Stimulated activated CD4-positive, alpha-beta T cell treated with anti-CD3 and anti-CD28 coated beads, TNF-alpha, amount 100 ng/mL, for 1 hour (primary cell): ENCODE measurements at regions not wholly inside any gene's neighbourhood (a gene's known extent, or its start where the extent isn't known, plus 50 kb on each side); places are given as distances from the start of the nearest gene placed in this dataset.
A peak's percentile ranks its signal among the peaks of the same experiment; 100 is the strongest.

Experiments used
- DNase-seq, 3 donors: peaks; one replicate each; pipeline ENCODE4 v3.0.0-alpha.2; 2020; ENCODE audit warnings: low read depth in 3 of 3, low spot score in 1 of 3

DNA sequence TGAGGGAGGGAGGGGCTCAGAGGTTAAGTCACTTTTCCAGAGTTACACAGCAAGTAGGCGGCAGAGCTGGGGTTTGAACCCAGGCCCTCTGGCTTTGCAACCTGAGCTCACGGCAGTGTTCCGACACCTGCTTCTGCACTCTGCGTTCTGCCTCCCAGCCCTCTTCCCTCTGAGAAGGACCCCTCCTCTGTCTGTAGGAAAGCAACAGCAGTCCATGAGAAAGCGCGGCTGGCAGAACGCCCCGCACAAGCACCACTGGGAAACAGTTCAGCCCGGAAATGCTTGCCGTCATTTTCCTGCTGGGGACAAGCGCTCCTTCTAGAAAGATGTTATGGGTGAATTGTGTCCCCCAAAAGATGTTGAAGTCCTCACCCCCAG lies 241.1 kb downstream of the NPHP4 start:
- no peak for DNase-seq

DNA sequence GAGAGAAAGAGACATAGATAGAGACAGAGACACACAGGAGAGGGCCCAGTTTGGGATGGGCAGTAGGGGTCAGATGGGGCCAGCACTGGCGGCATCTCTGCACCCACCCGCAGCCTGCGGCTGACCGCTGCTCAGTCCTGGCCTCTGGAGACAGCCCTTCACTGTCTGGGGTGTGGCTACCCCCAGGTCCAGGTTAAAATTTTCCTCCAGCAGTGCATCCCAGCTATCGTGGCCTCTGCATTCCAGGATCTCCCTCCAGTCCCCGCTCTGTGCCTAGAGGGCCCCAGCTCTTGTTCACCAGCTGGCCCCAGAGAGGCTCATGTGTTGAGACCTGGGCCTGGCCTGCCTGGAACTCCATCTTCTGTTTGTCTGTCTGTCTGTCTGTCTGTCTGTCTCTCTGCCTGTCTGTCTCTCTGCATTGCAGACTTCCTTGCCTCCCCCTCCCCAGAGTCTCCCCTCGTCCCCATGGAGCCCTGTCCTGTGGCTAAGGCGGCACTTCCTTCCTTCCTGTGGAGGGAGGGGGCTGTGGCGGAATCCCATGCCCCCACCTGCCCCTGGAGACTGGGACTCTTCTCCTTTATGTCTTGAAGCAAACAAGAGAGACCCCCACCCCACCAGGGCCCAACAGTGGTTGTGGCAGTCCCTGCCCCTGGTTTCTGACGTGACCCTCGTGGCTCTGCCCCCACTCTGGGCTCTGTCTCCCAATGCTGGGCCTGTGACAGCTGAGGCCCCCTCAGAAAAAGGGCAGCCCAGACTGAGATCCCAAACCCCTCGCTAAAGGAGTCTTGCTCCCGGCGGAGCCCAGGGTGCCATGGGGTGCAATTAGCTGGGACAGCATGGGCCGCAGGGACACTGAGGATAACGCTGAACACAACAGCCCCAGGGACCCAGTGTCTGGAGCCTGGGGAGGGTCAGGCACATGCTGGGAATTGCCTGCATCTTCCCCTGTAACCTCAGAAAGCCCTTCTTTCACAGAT lies 241.8 kb downstream of the NPHP4 start:
- no peak for DNase-seq

DNA sequence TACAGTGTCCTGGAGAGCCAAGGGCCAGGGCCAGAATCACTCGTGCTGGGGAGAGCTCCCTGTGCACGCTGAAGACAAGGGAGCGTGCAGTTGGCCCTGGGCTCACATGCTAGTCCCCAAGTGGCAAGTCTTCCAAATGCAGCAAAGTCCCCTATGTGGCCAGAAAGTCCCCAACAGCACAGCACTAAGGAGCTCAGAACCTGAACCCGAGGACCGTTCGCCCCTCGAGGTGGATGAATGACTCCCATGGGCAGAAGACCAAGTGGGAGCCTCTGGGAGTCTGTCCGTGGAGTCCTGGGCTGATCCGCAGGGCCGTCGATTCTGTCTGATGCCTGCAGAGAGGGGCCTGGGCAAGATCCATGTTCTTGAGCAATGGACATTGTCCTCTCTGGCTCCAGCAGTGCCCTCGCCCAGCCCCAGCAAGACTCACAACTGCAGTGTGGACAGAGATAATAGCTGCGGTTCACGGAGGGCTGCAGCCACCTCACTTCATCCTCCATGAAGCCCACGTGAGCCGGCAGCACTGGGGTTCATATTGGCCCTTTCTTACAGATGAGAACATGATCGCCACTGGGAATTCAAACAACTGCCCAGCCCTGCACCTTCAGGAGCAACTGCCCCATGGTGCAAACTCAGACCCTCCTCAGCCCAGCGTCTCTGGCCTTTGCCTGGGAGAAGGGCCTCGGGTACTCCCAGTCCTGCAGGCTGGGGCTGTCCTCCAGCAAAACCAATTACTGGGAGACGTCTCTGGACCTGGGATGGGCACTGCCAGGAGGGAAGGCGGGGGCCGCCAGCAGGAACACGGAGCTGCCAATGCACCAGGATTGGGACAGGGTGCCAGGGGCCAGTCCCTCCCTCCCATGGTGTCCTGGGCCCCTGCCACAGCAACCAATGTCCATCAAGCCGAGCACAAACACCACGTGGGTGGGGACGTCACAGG lies 243.7 kb downstream of the NPHP4 start:
- DNase-seq = no peak

DNA sequence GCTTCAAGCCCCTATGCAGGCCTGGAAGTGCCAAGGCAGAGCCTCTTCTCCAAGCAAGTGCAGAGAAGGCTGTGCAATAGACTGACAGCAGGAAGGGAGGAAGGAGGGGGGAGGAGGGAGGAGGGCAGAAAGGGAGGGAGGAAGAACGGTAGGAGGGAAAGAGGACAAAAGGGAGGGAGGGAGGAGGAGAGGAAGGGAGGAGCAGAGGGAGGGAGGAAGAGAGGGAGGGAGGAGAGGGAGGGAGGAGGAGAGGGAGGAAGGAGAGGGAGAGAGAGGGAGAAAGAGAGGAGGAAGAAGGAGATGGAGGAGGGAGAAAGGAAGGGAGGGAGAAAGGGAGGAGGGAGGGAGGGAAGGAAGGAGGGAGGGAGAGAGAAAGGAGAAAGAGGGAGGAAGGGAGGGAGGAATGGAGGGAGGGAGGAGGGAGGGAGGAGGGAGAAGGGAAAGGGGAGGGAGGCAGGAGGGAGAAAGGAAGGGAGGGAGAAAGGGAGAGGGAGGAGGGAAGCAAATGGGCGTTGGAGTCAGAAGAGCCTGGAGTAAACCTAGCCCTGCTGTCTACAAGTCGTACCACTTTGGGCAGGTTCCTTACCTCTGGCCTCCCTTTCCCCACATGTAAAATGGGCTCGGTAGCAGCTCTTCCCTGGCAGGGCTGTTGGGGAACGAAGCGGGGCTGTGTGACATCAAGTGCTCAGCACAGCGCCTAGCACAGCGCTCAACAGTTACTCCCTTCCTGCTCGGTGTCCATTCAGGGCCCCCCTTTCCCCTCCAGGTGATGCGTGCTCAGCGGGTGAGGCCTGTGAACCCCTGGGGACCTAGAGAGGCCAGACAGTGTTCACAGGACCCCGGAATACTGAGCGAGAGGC lies 244.6 kb downstream of the NPHP4 start:
- no peak for DNase-seq

DNA sequence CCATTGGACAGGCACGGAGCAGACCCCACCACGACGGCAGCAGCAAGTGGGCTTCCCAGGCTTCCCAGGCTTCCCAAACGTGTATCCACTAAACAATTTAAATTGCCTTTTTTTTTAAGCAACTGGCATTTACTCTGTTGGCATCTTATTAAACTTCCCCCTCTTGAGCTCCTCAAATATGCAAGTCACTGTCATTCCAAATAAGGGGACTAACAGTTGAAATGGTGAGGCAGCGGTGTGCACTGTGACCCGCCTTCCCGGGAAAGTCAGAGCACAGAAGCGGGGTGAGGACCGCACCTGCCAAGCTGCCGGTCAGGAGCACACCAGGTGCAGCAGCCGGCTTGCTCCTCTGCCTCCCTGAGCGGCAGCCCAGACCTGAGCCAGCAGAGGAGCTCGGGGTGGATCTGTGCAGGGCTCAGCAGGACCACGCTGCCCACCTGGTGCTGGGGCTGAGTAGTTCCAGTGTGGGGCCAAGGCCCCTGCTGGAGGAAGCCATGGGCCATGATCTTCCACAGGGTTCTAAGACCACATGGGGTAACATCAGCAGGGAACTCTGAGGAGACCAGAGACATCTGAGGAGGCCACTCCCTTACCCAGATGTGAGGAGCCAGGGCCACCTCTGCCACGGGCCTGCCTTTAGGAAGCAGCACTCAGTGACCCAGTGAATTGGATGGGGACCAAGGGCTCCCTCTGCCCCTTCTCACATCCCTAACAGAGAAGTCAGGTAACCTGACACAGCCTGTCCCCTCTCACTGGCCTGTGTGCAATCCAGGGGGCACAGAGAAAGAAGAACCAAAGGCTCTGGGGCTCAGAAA lies 245.4 kb downstream of the NPHP4 start:
- no peak for DNase-seq

DNA sequence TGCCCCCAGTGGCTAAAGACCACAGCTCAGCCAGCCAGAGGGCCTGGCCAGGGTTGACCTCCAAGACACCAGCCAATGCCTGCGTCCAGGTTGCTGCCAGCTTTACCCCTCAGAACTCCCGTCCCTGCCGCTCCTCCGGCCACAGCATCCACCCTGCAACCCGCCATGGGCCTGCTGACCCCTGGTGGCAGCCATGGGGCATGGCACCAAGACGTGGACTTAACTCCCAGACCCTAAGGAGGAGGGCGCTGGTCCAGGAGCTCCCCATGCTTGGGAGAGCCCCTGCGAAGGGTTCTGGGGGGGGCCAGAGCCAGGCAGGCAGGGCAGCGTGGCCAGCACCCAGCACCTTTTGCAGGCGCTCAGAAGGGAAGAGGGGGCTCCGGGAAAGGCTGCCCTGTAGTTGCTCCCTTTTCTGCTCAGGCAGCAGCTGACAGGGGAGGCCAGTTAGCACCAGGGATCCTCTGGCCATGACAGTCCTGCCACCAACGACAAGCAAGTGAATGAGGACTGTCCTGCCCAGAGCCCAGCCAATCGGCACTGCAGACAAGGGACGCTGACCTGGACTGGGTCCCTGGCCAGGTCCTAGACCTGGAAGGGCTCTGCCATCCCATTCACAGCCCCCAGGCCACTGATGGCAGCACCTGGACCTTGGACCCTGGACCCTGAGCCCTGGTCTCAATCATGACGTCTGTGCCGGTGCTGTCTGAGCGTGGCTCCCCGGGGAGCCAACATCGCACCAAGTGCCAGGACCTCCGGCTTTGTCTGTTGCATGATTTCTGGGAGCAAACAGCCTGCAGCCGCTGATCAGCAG lies 246.2 kb downstream of the NPHP4 start:
- peak; percentile 10 to 37 (median 10) for DNase-seq

DNA sequence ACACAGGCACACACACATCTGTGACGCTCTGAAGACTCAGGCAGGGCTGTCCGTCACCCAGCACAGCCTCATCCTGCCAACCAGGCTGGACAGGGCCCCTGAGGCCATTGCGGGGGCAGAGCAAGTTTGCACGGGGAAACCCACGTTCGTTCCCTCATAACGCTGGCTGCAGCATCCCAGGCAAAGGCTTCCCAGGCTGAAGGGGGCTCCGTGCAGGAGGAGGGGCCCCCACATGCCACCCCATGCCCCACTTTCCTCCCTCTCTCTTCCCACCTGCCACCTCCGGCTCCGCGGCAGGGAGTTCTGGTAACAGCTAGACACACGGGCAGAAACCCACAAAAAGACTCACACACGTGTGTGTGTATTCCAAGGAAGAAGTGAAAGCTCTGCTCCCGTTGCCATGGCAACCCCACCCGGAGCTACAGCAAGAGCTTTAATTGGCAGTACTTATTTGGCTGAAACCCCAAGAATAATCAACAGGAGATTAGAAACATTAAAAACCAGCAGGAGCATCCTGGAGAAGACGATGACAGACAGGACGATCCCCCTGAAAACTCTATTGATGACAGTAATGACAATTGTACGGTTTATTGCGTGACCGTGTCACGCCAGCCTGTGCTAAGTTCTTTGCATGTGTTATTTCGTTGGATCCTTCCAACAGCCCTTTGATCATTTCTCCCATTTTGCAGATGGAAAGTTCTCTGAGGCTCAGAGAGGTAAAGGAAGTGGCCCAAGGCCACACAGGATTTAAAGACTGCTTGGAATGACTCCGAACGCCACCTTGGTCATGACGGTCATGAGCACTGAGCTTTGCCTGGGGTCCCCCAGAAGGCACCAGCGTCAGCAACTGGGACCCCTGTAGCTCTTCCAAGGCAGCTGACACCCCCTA lies 247.1 kb downstream of the NPHP4 start:
- no peak for DNase-seq

DNA sequence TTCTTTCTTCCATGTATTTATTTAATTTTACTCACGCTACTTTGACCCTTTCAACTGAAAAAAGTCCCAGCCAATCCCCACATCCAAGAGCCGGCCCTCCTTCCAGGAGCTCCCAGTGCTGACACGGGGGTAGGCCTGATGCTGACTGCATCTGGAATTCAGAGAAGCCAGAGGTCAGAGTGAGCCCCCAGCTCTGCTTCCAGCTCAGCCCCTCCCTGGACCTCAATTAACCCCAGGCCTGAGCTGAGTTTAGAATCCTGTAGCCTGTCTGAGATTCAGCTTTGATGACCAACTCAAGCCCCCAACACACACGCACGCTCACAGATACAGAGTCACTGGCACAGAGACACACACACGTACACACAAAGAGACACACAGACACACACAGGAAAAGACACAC lies 247.9 kb downstream of the NPHP4 start:
- DNase-seq = no peak

DNA sequence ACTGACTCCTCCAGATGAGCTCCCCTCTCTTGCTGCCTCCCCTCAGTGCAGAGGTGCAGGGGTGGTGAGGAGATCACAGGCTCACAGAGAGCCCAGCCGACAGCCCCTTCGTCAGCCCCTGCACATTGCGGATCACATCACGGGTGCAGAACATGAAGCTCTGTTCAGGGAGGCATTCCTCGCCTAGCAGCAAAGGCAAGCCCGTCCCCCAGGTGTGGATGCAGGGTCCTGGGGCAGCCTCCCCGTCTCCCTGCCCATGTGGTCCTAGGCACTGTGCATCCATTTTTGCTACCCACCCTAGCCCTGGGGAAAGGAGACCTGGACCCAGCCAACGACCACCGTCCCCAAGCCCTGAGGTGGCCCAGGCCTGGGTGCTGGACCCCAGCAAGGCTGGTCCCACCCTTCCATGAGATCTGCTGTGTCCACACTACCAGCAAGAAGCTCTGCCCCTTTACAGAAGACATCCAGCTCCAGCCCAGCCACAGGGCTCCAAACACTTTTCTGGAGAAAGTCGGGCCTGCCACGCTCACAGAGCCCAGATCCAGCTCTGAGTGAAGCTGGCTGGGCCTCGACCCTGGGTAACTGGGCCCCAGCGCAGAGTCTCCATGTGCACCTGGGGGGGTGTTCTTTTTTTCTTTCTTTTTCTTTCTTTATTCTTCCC lies 248.7 kb downstream of the NPHP4 start:
- DNase-seq = no peak

DNA sequence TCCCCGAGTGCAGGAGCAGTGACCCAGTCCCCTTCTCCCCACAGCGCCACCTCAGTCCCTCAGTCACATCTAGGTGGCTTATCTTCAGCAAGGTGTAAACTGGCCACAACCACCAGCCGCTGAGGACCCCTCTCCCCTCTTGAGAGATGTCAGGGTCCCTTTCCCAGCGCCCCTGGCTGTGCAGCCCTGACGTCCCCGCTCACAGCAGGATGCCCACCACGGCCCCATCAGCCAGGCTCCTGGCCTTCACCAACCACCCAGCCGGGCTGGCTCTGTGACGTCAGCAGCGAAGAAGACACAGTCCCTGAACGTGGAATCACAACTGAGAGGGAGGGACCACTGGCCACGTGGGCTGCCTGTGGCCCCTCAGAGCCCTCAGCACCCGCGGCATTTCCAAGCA lies 249.4 kb downstream of the NPHP4 start:
- DNase-seq = no peak

DNA sequence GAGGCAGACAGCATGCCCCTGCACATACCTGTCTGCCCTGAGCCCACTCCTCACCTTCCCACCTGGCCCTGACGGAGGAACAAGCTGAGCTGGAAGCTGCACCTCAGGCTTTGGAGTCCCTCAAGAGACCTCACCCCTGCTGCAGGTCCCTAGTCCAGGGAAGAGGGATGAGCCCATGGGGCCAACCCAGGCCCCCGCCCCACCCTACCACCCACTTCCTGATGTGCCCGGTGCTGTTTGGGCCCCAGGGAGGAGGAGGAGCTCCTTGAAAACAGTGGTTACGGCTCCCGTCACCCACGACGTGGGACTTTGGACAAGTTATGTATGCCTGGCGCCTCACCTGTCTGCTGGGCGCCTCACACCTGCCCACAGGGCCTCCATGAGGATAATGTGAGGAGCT lies 250.2 kb downstream of the NPHP4 start:
- DNase-seq = no peak

DNA sequence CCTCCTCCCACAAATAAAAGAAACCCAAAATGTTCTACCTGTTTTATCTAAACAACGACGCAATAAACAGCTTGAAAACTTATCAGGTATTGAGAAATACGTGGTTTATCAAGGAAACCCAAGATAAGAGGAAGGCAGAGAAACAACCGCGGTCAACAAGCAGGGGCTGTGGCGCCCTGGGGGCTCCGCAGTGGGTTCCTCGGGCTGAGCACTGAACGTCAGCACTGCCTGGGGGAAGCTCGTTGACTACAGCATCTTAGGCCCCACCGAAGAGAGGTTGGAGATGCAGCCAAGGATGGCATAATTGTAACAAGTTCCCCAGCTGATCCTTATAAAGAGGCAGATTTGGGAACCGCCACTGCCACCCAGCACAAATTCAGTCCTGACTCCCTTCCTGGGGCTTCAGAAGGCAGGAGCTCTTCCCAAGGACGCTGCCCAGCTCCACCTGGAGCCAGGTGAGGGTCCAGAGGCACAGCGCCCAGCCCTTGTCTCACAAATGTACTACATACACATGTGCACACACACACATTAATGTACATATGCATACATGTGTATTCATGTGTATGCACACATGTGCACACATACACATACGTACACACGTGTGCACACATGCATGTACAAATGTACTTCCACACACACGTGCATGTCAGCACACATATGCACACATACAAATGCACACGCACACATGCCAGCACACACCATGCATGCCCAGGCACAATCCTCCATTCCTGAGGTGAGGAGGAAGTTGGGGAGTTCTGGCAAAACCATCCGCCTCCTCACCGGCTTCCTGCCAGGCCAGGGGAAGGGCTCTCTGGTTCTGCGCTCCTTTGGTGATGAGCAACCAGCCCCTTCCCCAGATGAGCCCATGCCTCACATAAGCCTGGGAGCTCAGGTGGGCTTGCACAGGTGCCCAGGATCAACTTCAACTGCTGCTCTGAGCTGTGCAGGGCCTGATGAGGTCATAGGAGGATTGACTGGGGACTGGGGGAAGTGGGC lies 251.1 kb downstream of the NPHP4 start:
- no peak for DNase-seq

DNA sequence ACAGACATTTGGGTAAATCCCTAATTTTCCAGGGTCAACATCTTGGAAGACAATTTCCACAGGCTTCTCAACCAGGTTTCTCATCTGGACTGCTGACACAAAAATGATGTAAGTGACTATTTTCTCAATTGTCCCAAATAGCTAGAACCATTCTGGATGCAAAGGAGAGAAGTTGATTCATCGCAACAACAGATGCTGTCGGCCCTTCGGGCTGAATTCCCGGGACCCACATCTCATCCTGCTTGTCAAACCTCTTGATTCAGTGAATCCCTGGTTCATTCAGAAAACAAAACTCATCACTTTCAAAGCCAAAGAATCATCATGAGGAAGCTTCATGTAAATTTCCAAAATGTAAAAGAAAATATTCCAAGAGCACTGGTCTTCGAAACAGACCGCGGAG lies 251.8 kb downstream of the NPHP4 start:
- no peak for DNase-seq

DNA sequence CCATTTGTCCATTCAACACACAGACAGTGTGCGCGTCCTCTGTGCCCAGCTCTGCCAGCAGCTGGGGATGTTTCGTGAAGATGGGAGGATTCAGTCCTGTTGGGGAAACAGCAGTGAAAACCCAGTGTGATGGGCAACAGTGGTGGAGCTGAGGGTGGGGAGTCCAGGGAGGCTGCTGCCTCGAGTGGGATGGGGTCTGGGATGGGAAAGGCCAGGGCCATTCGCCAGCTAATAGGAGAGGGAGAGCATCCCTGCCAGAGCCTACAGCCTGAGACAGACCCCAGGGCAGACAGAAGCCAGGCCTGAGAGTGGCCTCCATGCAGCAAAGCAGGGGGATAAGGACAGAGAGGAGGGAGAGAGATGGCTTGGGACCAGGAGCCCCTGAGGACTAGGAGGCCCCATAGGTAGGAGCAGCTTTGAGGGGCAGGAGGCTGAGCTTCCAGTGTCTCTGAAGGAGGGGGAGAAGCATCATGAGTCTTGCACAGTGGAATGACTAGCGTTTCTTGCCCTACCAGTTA lies 252.6 kb downstream of the NPHP4 start:
- no peak for DNase-seq

DNA sequence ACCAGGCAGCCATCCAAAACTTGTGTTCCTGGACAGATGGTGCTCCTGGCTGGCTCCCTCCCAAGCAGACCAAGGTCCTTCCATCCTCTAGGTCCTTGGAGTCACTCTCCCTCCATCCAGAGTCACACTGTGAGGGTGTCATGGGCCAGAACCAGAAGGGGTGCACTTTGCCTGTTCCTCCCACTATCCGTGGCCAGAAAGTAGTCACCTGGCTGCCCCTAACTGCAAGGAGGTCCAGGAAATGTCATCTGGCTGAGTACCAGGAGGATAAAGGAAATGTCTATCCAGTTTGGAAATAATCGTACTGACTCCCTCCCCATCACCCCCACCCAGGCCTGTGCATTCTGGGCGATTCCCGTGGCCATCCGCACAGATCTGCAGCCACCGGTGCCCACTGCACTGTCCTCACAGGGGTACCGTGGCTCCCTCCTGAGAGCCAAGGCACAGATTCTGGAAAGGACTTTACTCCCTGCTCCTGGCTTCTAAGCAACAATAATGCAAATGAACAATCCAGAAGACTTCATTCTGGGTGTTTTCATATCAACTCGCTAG lies 253.2 kb downstream of the NPHP4 start:
- no peak for DNase-seq

DNA sequence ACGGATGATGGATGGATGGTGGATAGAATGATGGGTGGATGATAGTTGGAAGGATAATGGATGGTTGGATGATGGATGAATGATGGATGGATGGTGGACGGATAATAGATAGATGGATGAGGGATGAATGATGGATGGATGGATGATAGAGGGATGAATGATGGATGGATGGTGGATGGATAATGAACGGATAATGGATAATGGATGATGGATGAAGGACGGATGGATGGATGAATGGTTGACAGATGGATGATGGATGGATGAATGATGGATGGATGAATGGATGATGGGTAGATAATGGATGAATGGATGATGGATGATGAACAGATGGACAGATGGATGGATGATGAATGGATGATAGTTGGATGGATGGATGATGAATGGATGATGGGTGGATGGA lies 255.1 kb downstream of the NPHP4 start:
- DNase-seq = no peak
